ENCODE measurements at regions not wholly inside any gene's neighbourhood (a gene's known extent, or its start where the extent isn't known, plus 50 kb on each side); places are given as distances from the start of the nearest gene placed in this dataset.

DNA sequence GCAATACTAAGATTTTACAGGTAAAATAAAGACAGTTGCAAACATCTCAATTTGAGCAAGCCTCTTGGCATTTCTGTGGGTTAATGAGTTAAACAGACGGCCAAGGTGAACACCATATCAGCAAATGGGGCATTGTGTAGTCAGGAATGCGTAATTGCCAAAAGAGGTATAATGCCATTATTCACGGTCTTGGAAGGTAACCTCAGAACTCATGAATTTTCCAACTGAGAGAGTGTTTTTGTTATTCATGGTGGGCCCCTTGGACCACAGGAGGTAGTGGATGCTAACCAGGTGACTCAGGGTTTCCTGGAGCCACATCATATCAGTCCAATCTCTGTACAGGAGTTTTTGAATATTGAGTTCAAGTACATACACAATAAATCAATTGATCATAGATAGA is 368.0 kb upstream of the TECRL start:
- no peak for TF ChIP-seq CTCF (conservative IDR thresholded peaks at IDR 0.05; ENCODE audit: low read depth, low read length)
- H3K4me3 ChIP-seq (ENCODE audit: low read length) = no peak overlapping the region
- DNase-seq (ENCODE audit: low read depth) = no peak

DNA sequence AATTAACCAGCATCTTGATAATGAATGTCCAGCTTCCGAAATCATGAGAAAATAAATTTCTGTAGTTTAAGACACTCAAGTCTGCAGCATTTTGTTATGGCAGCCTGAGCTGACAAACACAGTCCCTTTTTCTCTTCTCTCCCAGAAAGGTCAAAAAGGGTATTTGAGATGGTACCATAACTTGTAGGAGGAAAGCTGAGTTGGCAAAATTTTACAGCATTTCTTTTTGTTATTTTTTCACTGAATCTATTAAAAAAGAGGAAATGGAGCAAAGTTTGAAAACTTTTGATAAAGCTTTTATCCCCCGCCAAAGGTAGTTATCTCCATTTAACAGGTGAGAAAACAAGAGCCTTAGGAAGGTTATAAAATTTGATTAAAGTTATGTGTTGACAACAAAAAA is 367.6 kb upstream of the TECRL start:
- no peak for DNase-seq (ENCODE audit: low read depth)
- no peak overlapping the region for H3K4me3 ChIP-seq (ENCODE audit: low read length)
- TF ChIP-seq CTCF (conservative IDR thresholded peaks at IDR 0.05; ENCODE audit: low read depth, low read length) = no peak

DNA sequence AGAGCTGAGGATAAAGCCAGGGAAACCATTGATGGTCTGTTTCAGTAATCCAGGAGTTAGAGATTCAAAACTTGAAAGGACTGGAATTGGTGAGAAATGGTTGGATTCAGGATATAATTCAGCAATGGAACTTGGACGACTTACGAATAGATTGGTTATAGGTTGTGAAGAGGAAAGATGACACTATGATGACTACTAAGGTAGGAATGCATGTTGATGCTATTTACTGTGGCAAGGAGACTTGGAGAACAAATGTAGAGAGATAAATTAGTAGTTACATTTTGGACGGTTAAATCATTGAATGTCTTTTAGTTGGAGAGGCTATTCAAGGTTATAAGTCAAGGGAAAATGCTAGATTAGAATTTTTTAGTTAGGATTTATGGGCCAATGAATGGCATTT is 365.4 kb upstream of the TECRL start:
- no peak for DNase-seq (ENCODE audit: low read depth)
- TF ChIP-seq CTCF (conservative IDR thresholded peaks at IDR 0.05; ENCODE audit: low read depth, low read length) = no peak
- H3K4me3 ChIP-seq (ENCODE audit: low read length) = no peak overlapping the region

DNA sequence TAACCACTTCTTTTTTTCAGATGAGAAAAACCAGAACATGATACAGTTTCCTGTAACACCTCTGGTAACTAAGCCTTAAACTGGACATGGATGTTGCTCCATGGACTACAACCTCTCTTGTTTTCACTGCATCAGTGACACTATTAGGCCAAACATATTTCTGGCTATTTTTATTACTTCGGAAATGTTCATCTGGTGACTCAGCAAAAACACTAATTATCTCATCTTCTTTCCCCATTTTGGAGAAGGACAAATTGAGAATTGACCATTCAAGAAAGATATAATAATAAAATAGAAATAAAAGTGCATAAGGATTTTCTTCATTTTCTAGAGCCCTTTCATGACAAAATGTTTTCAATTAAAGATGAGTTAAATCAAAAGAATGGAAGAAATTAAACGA is 361.9 kb upstream of the TECRL start:
- no peak for TF ChIP-seq CTCF (conservative IDR thresholded peaks at IDR 0.05; ENCODE audit: low read depth, low read length)
- DNase-seq (ENCODE audit: low read depth) = no peak
- no peak overlapping the region for H3K4me3 ChIP-seq (ENCODE audit: low read length)

DNA sequence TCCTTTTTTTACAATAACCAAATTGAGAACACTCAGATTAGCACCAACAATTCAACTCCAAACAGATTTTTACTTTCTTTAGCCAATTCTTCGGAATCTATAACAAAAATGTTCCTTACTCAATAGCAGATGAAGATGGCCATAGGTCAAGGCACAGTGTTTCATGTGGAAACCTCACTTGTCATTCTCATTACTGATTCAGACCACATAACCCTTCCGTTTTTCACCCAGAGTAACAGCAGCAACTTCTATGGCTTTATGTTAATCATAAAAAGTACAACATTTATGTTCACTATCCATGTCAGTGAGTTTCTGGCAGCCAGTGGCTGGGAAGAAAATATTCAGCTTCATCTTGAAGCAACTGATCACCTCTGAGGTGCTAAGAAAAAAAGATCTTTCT is 358.3 kb upstream of the TECRL start:
- no peak for DNase-seq (ENCODE audit: low read depth)
- no peak overlapping the region for H3K4me3 ChIP-seq (ENCODE audit: low read length)
- no peak for TF ChIP-seq CTCF (conservative IDR thresholded peaks at IDR 0.05; ENCODE audit: low read depth, low read length)

- DNase-seq (ENCODE audit: low read depth) = no peak
- H3K4me3 ChIP-seq (ENCODE audit: low read length) = no peak overlapping the region
- TF ChIP-seq CTCF (conservative IDR thresholded peaks at IDR 0.05; ENCODE audit: low read depth, low read length) = no peak
Measured at GRCh38 chr4:64766565-64766964, 357.3 kb upstream of the TECRL start.

DNA sequence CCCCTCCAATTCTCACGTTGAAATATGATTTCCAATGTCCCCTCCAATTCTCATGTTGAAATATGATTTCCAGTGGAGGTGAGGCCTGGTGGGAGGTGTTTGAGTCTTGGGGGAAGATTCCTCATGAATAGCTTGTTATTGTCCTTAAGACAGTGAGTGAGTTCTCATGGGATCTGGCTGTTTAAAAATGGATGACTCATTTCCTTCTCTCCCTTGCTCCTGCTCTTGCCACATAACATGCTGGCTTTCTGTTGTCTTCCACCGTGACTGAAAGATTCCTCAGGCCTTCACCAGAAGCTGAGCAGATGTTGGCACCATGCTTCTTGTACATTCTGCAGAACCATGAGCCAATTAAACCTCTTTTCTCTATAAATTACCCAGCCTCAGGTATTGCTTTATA is 346.8 kb upstream of the TECRL start:
- no peak for DNase-seq (ENCODE audit: low read depth)
- H3K4me3 ChIP-seq (ENCODE audit: low read length) = no peak overlapping the region
- no peak for TF ChIP-seq CTCF (conservative IDR thresholded peaks at IDR 0.05; ENCODE audit: low read depth, low read length)
